Upper lobe of right lung (tissue), 1 donor: ENCODE measurements at regions not wholly inside any gene's neighbourhood (a gene's known extent, or its start where the extent isn't known, plus 50 kb on each side); places are given as distances from the start of the nearest gene placed in this dataset.
"Not testable (repeated sequence)": the region's sequence is repeated elsewhere in the genome, so short reads cannot be mapped to it uniquely, and the experiment has no call there.

Experiments
- ATAC-seq: fragments of 200-7000 bp; cut with Tn5 transposase; one replicate; pipeline ENCODE4 v1.9.1; 2020; ENCODE audit warnings: mild to moderate bottlenecking, moderate library complexity
- DNase-seq: peaks from one replicate; pipeline ENCODE4 v3.0.0-alpha.2; 2020
- H3K27ac ChIP-seq: fragments of 200-600 bp; one replicate; pipeline ENCODE4 v1.8.0; 2022
- H3K27me3 ChIP-seq: fragments of 200-600 bp; one replicate; pipeline ENCODE4 v1.8.0; 2022; ENCODE audit warnings: mild to moderate bottlenecking
- H3K36me3 ChIP-seq: fragments of 200-600 bp; one replicate; pipeline ENCODE4 v1.8.0; 2022
- H3K4me1 ChIP-seq: fragments of 200-600 bp; one replicate; pipeline ENCODE4 v1.8.0; 2022
- H3K4me3 ChIP-seq: fragments of 200-600 bp; one replicate; pipeline ENCODE4 v1.8.0; 2022; ENCODE audit warnings: mild to moderate bottlenecking
- H3K9me3 ChIP-seq: fragments of 200-600 bp; one replicate; pipeline ENCODE4 v1.8.0; 2022
- intact Hi-C: fragments of 100-400 bp; cut with DNase I; formaldehyde crosslinking; loops from one replicate; pipeline ENCODE4 v1.11.0; 2022
- TF ChIP-seq, protein P1 (sequence below): fragments of 200-600 bp; IDR thresholded peaks from one replicate; pipeline ENCODE4 v1.8.0; 2022; ENCODE audit warnings: antibody characterized with exemption
- donor health status: DM: no; HTN: yes; CAD: no; lungs with severe emphysema.

DNA sequence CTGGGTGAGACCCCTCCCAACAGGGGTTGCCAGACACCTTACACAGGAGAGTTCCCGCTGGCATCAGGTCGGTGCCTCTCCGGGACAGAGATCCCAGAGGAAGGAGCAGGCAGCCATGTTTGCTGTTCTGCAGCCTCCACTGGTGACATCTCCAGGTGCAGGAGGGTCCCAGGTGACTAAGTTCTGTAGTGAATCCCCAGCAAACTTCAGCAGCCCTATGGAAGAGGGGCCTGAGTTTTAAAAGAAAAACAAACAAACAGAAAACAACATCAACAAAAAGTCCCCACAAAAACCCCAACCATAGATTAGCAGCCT, 515.1 kb downstream of the FRK start:
- Histone ChIP-seq H3K4me3 (no peak overlapping the region), H3K36me3 (no peaks in the 10 kb centered on the region), H3K4me1 (no peaks in the 10 kb centered on the region), H3K27ac (no peak overlapping the region), H3K9me3 (no peaks in the 10 kb centered on the region), H3K27me3 (no peaks in the 10 kb centered on the region)
- no peak for DNase-seq
- TF ChIP-seq, protein P1, sequence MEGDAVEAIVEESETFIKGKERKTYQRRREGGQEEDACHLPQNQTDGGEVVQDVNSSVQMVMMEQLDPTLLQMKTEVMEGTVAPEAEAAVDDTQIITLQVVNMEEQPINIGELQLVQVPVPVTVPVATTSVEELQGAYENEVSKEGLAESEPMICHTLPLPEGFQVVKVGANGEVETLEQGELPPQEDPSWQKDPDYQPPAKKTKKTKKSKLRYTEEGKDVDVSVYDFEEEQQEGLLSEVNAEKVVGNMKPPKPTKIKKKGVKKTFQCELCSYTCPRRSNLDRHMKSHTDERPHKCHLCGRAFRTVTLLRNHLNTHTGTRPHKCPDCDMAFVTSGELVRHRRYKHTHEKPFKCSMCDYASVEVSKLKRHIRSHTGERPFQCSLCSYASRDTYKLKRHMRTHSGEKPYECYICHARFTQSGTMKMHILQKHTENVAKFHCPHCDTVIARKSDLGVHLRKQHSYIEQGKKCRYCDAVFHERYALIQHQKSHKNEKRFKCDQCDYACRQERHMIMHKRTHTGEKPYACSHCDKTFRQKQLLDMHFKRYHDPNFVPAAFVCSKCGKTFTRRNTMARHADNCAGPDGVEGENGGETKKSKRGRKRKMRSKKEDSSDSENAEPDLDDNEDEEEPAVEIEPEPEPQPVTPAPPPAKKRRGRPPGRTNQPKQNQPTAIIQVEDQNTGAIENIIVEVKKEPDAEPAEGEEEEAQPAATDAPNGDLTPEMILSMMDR = no peak
- intact Hi-C loops = no loop called here
- ATAC-seq = no peak

DNA sequence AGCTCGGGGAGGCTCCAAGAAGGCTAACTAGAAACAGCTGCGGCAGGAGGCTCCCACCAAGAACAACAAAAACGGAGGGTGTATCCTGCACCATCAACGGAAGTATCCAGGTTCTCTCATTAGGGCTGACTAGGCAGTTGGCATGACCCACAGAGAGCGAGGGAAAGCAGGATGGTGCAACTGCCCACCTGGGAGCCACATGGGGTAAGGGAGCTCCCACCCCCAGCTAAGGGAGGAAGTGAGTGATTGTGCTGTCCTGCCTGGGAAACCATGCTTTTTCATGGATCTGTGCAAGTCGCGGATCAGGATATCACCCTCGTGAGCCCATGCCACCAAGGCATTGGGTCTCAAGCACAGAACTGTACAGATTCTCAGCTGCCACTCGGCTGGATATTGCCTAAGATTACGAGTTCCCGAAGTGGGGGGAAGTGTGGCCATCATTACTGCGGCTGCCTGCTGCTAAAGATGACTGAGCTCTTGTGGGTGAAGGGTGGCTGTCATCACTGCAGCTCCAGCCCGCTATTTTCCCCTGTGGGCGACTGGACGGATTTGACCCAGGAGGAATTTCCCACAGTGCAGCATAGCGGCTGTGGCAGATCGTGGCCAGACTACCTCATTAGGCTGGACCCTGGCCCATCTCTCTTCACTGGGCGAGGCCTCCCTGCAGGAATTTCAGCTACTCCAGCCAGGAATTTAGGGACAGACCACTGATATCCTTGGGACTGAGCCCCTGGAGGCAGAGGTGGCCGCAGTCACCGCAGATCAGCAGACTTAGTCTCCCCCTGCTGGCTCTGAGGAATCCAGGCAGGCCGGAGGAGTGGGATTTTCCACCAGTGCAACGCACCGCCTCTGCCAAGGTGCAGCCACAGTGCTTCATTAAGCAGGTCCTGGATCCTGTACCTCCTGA, 515.7 kb downstream of the FRK start:
- Histone ChIP-seq H3K27me3 (no peaks in the 10 kb centered on the region), H3K9me3 (no peaks in the 10 kb centered on the region), H3K27ac (no peak overlapping the region), H3K36me3 (no peaks in the 10 kb centered on the region), H3K4me1 (no peaks in the 10 kb centered on the region), H3K4me3 (no peak overlapping the region)
- TF ChIP-seq, protein P1 = no peak
- DNase-seq = peak; percentile 38
- intact Hi-C loops = no loop called here
- ATAC-seq = peak; percentile 43

DNA sequence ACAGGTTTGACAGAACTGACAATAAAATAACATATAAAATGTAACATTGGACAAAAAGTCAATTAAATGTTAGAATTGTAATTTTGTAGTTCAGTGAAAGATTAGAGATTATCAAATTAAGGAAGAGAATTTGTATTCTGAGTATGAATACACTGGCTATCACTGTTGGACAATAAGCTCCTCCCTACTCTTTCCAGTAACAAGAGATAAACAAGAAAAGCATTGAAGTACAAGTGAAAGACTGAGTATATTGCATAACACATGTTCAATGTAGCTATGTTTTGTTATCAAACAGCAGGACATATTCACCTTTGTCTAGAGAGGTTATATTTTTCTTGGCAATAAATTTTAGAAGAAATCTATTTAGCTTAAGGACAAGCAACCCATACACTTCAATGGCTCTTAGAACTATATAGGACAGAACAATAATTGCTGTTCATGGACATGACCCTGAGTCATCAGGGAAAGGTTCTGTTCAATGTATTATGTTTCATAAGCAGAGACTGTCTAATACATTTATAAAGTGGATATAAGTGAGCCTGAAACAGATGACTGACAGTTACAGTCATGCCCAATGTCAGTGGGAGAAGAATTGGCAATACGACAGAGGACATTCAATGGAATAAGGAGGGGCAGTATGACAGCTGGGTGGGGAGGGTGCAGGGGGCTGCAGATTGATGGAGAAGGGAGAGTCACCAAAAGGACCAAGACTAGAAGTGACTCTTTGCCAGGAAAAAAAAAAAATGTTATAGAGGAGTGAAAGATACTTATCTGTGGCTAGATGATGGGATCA, 520.4 kb downstream of the FRK start:
- no peaks in the 10 kb centered on the region for H3K9me3 ChIP-seq
- no peak overlapping the region for H3K4me3 ChIP-seq
- no peaks in the 10 kb centered on the region for H3K27me3 ChIP-seq
- no peaks in the 10 kb centered on the region for H3K36me3 ChIP-seq
- no peak overlapping the region for H3K27ac ChIP-seq
- TF ChIP-seq, protein P1 = no peak
- no peak for ATAC-seq
- H3K4me1 ChIP-seq = no peaks in the 10 kb centered on the region
- DNase-seq = no peak
- intact Hi-C loops = no loop called here

DNA sequence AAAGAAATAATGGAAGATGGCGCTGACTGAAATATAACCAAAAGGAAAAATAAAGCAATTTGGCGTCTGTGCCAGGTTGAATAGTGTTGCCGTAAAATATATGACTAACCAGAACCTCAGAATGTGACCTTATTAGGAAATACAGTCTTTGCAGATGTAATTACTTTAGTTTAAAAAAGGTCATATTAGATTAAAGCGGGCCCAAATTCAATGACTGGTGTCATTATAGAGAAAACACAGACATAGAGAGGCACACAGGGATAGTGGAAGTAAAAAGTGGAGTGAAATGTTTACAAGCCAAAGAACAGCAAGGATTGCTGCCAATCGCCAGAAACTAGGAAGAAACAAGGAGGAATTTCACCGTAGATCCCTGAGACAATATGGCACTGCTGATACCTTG, 521.2 kb downstream of the FRK start:
- no peak overlapping the region for H3K4me3 ChIP-seq
- TF ChIP-seq, protein P1 = no peak
- H3K27ac ChIP-seq = no peak overlapping the region
- H3K4me1 ChIP-seq = no peaks in the 10 kb centered on the region
- no peaks in the 10 kb centered on the region for H3K36me3 ChIP-seq
- ATAC-seq (no peak), DNase-seq (no peak)
- no peaks in the 10 kb centered on the region for H3K9me3 ChIP-seq
- no peaks in the 10 kb centered on the region for H3K27me3 ChIP-seq
- intact Hi-C loops = no loop called here

DNA sequence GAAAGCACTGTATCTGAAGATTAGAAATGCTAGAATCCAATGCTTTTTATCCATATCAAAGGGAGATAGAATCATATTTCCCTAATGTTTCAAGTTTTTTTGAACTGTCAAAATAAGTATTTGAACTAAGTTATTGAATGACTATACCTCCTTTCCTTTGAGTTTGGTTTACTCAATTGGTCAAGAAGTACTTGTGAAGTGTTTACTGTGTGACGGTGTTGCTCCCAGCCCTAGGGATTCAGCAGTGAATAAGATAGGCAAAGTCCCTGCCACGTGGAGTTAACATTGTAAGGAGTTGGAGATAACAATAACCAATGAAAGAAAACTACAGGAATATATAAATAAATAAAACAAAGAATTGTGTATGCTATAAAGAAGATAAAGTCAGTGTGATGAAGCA, 535.9 kb downstream of the FRK start:
- no peaks in the 10 kb centered on the region for H3K27me3 ChIP-seq
- intact Hi-C loops = no loop called here
- no peaks in the 10 kb centered on the region for H3K36me3 ChIP-seq
- TF ChIP-seq, protein P1 = no peak
- no peaks in the 10 kb centered on the region for H3K4me1 ChIP-seq
- no peak overlapping the region for H3K4me3 ChIP-seq
- DNase-seq (no peak), ATAC-seq (peak; percentile 72)
- H3K27ac ChIP-seq = no peak overlapping the region
- no peaks in the 10 kb centered on the region for H3K9me3 ChIP-seq

DNA sequence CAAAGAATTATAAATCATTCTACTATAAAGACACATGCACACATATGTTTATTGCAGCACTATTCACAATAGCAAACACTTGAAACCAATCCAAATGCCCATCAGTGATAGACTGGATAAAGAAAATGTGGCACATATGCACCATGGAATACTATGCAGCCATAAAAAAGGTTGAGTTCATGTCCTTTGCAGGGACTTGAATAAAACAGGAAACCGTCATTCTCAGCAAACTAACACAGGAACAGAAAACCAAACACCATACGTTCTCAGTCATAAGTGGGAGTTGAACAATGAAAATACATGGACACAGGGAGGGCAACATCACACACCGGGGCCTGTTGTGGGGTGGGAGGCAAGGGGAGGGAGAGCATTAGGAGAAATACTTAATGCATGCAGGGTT, 538.9 kb downstream of the FRK start:
- H3K36me3 ChIP-seq, intact Hi-C loops, ATAC-seq, DNase-seq, H3K4me1 ChIP-seq, H3K27ac ChIP-seq, H3K27me3 ChIP-seq, H3K4me3 ChIP-seq, H3K9me3 ChIP-seq: not testable (repeated sequence)
